ENCODE measurements at regions not wholly inside any gene's neighbourhood (a gene's known extent, or its start where the extent isn't known, plus 50 kb on each side); places are given as distances from the start of the nearest gene placed in this dataset.

- no peak overlapping the region for H3K9ac ChIP-seq (ENCODE audit: low read length)
- H3K4me1 ChIP-seq (ENCODE audit: control insufficient read depth, insufficient read depth, low read length): no peaks in the 10 kb centered on the region
These were observed 739.9 kb downstream of the CDH8 start for GRCh38 chr16:61296305-61296704.

GRCh38 chr16:61295311-61295710 is 740.9 kb downstream of the CDH8 start:
- Histone ChIP-seq H3K27me3 (ENCODE audit: control insufficient read depth, insufficient read depth, low read length) (no peaks in the 10 kb centered on the region), H3K36me3 (ENCODE audit: control insufficient read depth, insufficient read depth, low read length) (no peaks in the 10 kb centered on the region), H3K9ac (ENCODE audit: low read length) (no peak overlapping the region), H3K4me3 (ENCODE audit: low read length) (no peak overlapping the region), H3K27ac (ENCODE audit: low read depth, low read length) (no peak overlapping the region), H3K4me1 (ENCODE audit: control insufficient read depth, insufficient read depth, low read length) (no peaks in the 10 kb centered on the region)

More at GRCh38 chr16:61296305-61296704, 739.9 kb downstream of the CDH8 start:
- H3K4me3 ChIP-seq (ENCODE audit: low read length): no peak overlapping the region
- H3K36me3 ChIP-seq (ENCODE audit: control insufficient read depth, insufficient read depth, low read length): no peaks in the 10 kb centered on the region
- no peak overlapping the region for H3K27ac ChIP-seq (ENCODE audit: low read depth, low read length)
- H3K27me3 ChIP-seq (ENCODE audit: control insufficient read depth, insufficient read depth, low read length): no peaks in the 10 kb centered on the region

- H3K4me1 ChIP-seq (ENCODE audit: control insufficient read depth, insufficient read depth, low read length): no peaks in the 10 kb centered on the region
- H3K9ac ChIP-seq (ENCODE audit: low read length): no peak overlapping the region
- no peak overlapping the region for H3K27ac ChIP-seq (ENCODE audit: low read depth, low read length)
- H3K27me3 ChIP-seq (ENCODE audit: control insufficient read depth, insufficient read depth, low read length): no peaks in the 10 kb centered on the region
- H3K4me3 ChIP-seq (ENCODE audit: low read length): no peak overlapping the region
- no peaks in the 10 kb centered on the region for H3K36me3 ChIP-seq (ENCODE audit: control insufficient read depth, insufficient read depth, low read length)
These were observed 747.1 kb downstream of the CDH8 start for GRCh38 chr16:61289141-61289540.

GRCh38 chr16:61277849-61278248 is 758.4 kb downstream of the CDH8 start:
- H3K27me3 ChIP-seq (ENCODE audit: control insufficient read depth, insufficient read depth, low read length): no peaks in the 10 kb centered on the region
- H3K36me3 ChIP-seq (ENCODE audit: control insufficient read depth, insufficient read depth, low read length): no peaks in the 10 kb centered on the region
- H3K4me1 ChIP-seq (ENCODE audit: control insufficient read depth, insufficient read depth, low read length): no peaks in the 10 kb centered on the region
- no peak overlapping the region for H3K27ac ChIP-seq (ENCODE audit: low read depth, low read length)
- H3K9ac ChIP-seq (ENCODE audit: low read length): no peak overlapping the region
- H3K4me3 ChIP-seq (ENCODE audit: low read length): no peak overlapping the region

GRCh38 chr16:61274211-61274610 is 762.0 kb downstream of the CDH8 start:
- Histone ChIP-seq H3K27ac (ENCODE audit: low read depth, low read length) (no peak overlapping the region), H3K4me3 (ENCODE audit: low read length) (no peak overlapping the region), H3K27me3 (ENCODE audit: control insufficient read depth, insufficient read depth, low read length) (no peaks in the 10 kb centered on the region), H3K4me1 (ENCODE audit: control insufficient read depth, insufficient read depth, low read length) (no peaks in the 10 kb centered on the region), H3K36me3 (ENCODE audit: control insufficient read depth, insufficient read depth, low read length) (no peaks in the 10 kb centered on the region), H3K9ac (ENCODE audit: low read length) (no peak overlapping the region)

- Histone ChIP-seq H3K36me3 (ENCODE audit: control insufficient read depth, insufficient read depth, low read length) (no peaks in the 10 kb centered on the region), H3K4me1 (ENCODE audit: control insufficient read depth, insufficient read depth, low read length) (no peaks in the 10 kb centered on the region), H3K9ac (ENCODE audit: low read length) (no peak overlapping the region), H3K27me3 (ENCODE audit: control insufficient read depth, insufficient read depth, low read length) (no peaks in the 10 kb centered on the region), H3K4me3 (ENCODE audit: low read length) (no peak overlapping the region), H3K27ac (ENCODE audit: low read depth, low read length) (no peak overlapping the region)
These were observed 765.5 kb downstream of the CDH8 start for GRCh38 chr16:61270726-61271125.

GRCh38 chr16:61263400-61263799 is 772.8 kb downstream of the CDH8 start:
- no peak overlapping the region for H3K9ac ChIP-seq (ENCODE audit: low read length)
- no peaks in the 10 kb centered on the region for H3K36me3 ChIP-seq (ENCODE audit: control insufficient read depth, insufficient read depth, low read length)
- H3K4me1 ChIP-seq (ENCODE audit: control insufficient read depth, insufficient read depth, low read length): no peaks in the 10 kb centered on the region
- no peak overlapping the region for H3K4me3 ChIP-seq (ENCODE audit: low read length)
- H3K27me3 ChIP-seq (ENCODE audit: control insufficient read depth, insufficient read depth, low read length): no peaks in the 10 kb centered on the region
- no peak overlapping the region for H3K27ac ChIP-seq (ENCODE audit: low read depth, low read length)

- no peaks in the 10 kb centered on the region for H3K36me3 ChIP-seq (ENCODE audit: control insufficient read depth, insufficient read depth, low read length)
- H3K27me3 ChIP-seq (ENCODE audit: control insufficient read depth, insufficient read depth, low read length): no peaks in the 10 kb centered on the region
- H3K4me1 ChIP-seq (ENCODE audit: control insufficient read depth, insufficient read depth, low read length): no peaks in the 10 kb centered on the region
- no peak overlapping the region for H3K27ac ChIP-seq (ENCODE audit: low read depth, low read length)
- no peak overlapping the region for H3K4me3 ChIP-seq (ENCODE audit: low read length)
- no peak overlapping the region for H3K9ac ChIP-seq (ENCODE audit: low read length)
These were observed 774.9 kb downstream of the CDH8 start for GRCh38 chr16:61261315-61261714.

- H3K36me3 ChIP-seq (ENCODE audit: control insufficient read depth, insufficient read depth, low read length): no peaks in the 10 kb centered on the region
- H3K27me3 ChIP-seq (ENCODE audit: control insufficient read depth, insufficient read depth, low read length): no peaks in the 10 kb centered on the region
- no peak overlapping the region for H3K4me3 ChIP-seq (ENCODE audit: low read length)
These were observed 789.6 kb downstream of the CDH8 start for GRCh38 chr16:61246592-61246991.

GRCh38 chr16:61243954-61244353 is 792.3 kb downstream of the CDH8 start:
- Histone ChIP-seq H3K4me3 (ENCODE audit: low read length) (no peak overlapping the region), H3K27me3 (ENCODE audit: control insufficient read depth, insufficient read depth, low read length) (no peaks in the 10 kb centered on the region), H3K27ac (ENCODE audit: low read depth, low read length) (no peak overlapping the region), H3K4me1 (ENCODE audit: control insufficient read depth, insufficient read depth, low read length) (no peaks in the 10 kb centered on the region), H3K36me3 (ENCODE audit: control insufficient read depth, insufficient read depth, low read length) (no peaks in the 10 kb centered on the region), H3K9ac (ENCODE audit: low read length) (no peak overlapping the region)

More at GRCh38 chr16:61246592-61246991, 789.6 kb downstream of the CDH8 start:
- Histone ChIP-seq H3K27ac (ENCODE audit: low read depth, low read length) (no peak overlapping the region), H3K4me1 (ENCODE audit: control insufficient read depth, insufficient read depth, low read length) (no peaks in the 10 kb centered on the region), H3K9ac (ENCODE audit: low read length) (no peak overlapping the region)

- H3K27me3 ChIP-seq (ENCODE audit: control insufficient read depth, insufficient read depth, low read length): no peaks in the 10 kb centered on the region
- H3K9ac ChIP-seq (ENCODE audit: low read length): no peak overlapping the region
- no peaks in the 10 kb centered on the region for H3K36me3 ChIP-seq (ENCODE audit: control insufficient read depth, insufficient read depth, low read length)
These were observed 798.3 kb downstream of the CDH8 start for GRCh38 chr16:61237884-61238485.

GRCh38 chr16:61233713-61234112 is 802.5 kb downstream of the CDH8 start:
- no peak overlapping the region for H3K27ac ChIP-seq (ENCODE audit: low read depth, low read length)
- no peak overlapping the region for H3K9ac ChIP-seq (ENCODE audit: low read length)
- H3K27me3 ChIP-seq (ENCODE audit: control insufficient read depth, insufficient read depth, low read length): no peaks in the 10 kb centered on the region

More at GRCh38 chr16:61237884-61238485, 798.3 kb downstream of the CDH8 start:
- Histone ChIP-seq H3K27ac (ENCODE audit: low read depth, low read length) (no peak overlapping the region), H3K4me3 (ENCODE audit: low read length) (no peak overlapping the region), H3K4me1 (ENCODE audit: control insufficient read depth, insufficient read depth, low read length) (no peaks in the 10 kb centered on the region)

GRCh38 chr16:61228371-61228770 is 807.9 kb downstream of the CDH8 start:
- no peak overlapping the region for H3K4me3 ChIP-seq (ENCODE audit: low read length)
- no peak overlapping the region for H3K27ac ChIP-seq (ENCODE audit: low read depth, low read length)
- H3K9ac ChIP-seq (ENCODE audit: low read length): no peak overlapping the region
- H3K36me3 ChIP-seq (ENCODE audit: control insufficient read depth, insufficient read depth, low read length): no peaks in the 10 kb centered on the region
- H3K4me1 ChIP-seq (ENCODE audit: control insufficient read depth, insufficient read depth, low read length): no peaks in the 10 kb centered on the region
- H3K27me3 ChIP-seq (ENCODE audit: control insufficient read depth, insufficient read depth, low read length): no peaks in the 10 kb centered on the region

More at GRCh38 chr16:61233713-61234112, 802.5 kb downstream of the CDH8 start:
- Histone ChIP-seq H3K4me3 (ENCODE audit: low read length) (no peak overlapping the region), H3K36me3 (ENCODE audit: control insufficient read depth, insufficient read depth, low read length) (no peaks in the 10 kb centered on the region), H3K4me1 (ENCODE audit: control insufficient read depth, insufficient read depth, low read length) (no peaks in the 10 kb centered on the region)

Measured in rectal smooth muscle tissue (tissue), 1 donor.